GM21367 (cell line): ENCODE measurements at regions not wholly inside any gene's neighbourhood (a gene's known extent, or its start where the extent isn't known, plus 50 kb on each side); places are given as distances from the start of the nearest gene placed in this dataset.
"Not testable (repeated sequence)": the region's sequence is repeated elsewhere in the genome, so short reads cannot be mapped to it uniquely, and the experiment has no call there.

ENCODE experiments used
- ATAC-seq: cut with Tn5 transposase; IDR thresholded peaks from one replicate; pipeline ENCODE4 v1.9.1; 2021; ENCODE audit not compliant: unreplicated experiment

DNA sequence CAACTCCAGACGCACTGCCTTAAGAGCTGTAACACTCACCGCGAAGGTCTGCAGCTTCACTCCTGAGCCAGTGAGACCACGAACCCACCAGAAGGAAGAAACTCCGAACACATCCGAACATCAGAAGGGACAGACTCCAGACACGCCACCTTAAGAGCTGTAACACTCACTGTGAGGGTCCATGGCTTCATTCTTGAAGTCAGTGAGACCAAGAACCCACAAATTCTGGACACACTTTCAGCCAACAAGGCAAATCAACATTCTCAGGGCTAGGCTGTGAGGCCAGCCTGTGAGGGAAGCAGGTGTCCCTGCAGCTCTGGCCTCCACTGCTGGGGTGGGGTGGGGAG is 275.3 kb downstream of the ADGRD1 start:
- not testable (repeated sequence) for ATAC-seq

DNA sequence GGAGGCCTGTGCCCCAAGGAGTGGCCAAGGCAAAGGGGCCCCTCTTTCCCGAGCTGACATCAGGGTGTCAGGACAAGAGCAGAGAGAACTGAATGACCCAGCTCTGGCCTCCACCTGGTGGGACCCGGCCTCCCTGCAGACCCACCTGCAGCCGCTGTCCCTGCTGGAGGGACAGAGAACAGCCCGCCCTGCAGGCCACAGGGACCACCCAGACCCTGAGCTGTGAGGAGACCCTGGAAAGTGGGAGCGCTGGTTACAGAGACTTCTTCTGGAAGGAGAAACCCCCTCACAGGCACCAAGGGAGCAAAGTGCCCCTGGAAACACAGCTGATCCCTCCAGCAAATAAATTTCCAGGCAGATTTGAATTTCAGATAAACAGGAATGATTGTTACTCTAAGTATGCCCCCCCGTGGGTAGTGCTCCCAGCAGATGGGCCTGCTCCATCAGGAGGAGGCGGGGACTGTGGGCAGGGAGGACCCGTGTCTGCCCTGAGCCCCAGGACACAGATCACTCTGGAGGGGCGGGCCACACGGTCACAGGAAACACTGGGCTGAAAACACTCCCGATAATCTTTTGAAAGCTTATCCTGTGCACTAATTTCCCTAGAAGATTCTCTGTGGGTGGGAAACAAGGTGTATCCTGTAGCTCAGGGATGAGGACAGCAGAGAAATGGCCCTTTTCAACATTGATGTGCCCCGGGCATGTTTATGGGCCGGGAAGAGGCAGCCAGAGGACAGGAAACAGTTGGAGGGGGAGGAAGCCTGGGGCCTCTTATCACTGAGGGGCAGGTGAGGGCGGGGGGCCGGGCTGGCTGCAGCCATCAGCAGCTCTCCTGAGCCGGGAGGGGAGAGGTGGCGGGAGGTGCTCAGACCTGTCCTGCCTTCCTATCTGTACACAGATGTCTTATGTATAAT is 276.0 kb downstream of the ADGRD1 start:
- ATAC-seq = no peak

GRCh38 chr12:131230340-131231031 is 276.8 kb downstream of the ADGRD1 start:
- ATAC-seq = no peak

- ATAC-seq = no peak
Observed at GRCh38 chr12:131231032-131231980, 277.6 kb downstream of the ADGRD1 start.

GRCh38 chr12:131232036-131232435 is 278.3 kb downstream of the ADGRD1 start:
- no peak for ATAC-seq

- ATAC-seq = not testable (repeated sequence)
Observed at GRCh38 chr12:131232872-131233271, 279.2 kb downstream of the ADGRD1 start.

GRCh38 chr12:131233850-131234789 is 280.4 kb downstream of the ADGRD1 start:
- not testable (repeated sequence) for ATAC-seq

- not testable (repeated sequence) for ATAC-seq
Observed at GRCh38 chr12:131234841-131235271, 281.1 kb downstream of the ADGRD1 start.

- no peak for ATAC-seq
Observed at GRCh38 chr12:131235871-131236271, 282.2 kb downstream of the ADGRD1 start.

DNA sequence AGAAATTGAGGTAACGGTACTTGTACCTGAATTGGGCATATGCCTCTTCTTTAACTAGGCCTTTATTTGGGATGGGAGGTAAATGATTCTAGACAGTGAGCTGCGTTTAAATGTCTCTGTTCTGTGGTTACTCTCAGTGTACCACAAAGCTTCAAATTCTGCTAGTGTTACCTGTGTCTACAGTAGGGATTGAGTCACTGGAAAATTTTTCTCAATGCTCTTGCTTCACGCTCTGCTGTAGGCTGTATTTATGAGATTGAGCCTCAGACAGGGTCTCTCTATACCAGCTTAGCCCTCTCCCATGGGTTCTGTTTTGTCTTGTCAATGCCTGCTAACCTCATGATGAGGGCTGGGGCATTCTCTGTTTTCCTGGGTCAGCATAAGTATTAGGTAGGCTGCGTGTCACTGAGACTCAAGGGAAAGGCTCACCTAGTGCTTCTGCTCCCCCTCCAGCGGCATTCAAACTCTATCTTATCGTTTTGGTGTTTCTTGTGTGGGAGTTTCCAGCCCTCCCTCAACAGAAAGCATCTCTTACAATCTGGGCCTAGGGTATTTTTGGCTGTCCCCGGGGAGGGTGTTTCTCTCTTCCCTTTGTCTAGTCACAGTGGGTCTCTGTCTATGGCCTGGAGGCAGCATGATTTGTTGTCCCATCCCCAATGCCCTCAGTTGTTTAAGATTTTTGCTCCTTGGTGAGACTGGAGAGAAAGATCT is 285.8 kb downstream of the ADGRD1 start:
- ATAC-seq = no peak

GRCh38 chr12:131241517-131241916 is 287.8 kb downstream of the ADGRD1 start:
- no peak for ATAC-seq

GRCh38 chr12:131242741-131243496 is 289.2 kb downstream of the ADGRD1 start:
- no peak for ATAC-seq

GRCh38 chr12:131244157-131244688 is 290.5 kb downstream of the ADGRD1 start:
- not testable (repeated sequence) for ATAC-seq

DNA sequence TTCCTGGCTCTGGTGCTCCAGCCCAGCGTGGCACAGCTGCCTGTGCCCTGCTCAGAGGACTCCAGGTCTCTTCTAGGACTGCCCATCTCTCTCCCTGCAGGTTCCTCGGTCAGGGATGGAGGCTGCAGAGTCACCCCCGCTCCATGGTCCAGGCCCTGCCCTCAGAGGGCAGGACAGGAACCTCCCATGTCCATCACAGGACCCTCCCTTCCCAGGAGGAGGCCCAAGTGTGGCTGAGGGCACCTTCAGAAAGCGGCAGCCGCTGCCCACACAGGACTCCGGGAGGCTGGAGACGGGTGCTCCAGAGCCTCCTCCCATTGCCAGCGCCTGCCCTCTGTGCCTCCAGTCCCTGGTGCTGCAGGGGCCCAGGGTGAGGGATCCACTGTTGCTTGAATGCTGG is 291.5 kb downstream of the ADGRD1 start:
- ATAC-seq = not testable (repeated sequence)

DNA sequence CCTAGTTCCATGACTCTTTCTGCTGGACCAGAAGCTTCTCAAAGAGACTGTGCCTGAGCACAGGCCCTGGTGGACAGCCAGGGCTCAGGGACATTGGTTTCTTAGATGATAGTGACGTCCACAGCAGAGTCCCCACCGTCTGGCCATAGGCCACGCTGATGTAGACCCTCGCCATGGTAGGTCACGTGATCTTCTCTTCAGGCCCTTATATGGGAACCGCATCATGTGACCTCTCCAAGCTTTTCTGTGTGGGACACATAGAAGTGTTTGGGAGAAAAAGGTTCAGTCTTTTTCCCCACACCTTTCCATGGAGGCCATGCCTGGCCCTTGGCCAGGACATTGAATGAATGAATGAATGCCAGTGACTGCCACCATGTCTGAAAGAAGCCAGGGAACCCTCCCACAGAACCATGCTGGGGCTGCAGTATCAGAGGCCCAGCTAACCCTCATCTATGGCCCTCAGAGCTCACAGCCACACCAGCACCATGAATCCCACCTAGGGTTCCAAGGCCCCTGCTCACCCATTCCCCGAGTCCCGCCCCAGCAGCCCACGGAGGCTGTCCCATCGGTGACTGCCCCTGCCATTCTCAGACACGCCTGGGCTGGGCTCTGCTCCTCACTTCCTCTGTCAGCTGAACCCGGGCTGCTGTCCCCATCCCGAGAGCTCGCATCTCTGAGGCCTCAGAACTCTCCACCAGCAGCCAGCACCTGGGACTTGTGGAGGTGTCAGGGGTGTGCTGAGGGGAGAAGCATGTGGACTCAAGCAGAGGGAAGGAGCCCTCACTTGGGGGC is 292.1 kb downstream of the ADGRD1 start:
- no peak for ATAC-seq

- ATAC-seq = not testable (repeated sequence)
Observed at GRCh38 chr12:131247026-131247725, 293.5 kb downstream of the ADGRD1 start.

GRCh38 chr12:131247875-131248274 is 294.2 kb downstream of the ADGRD1 start:
- not testable (repeated sequence) for ATAC-seq
